Left hindlimb (tissue), 1 donor: ENCODE measurements at regions not wholly inside any gene's neighbourhood (a gene's known extent, or its start where the extent isn't known, plus 50 kb on each side); places are given as distances from the start of the nearest gene placed in this dataset.
"Not testable (repeated sequence)": the region's sequence is repeated elsewhere in the genome, so short reads cannot be mapped to it uniquely, and the experiment has no call there.

ENCODE experiments used
- DNase-seq: peaks from one replicate; pipeline ENCODE4 v3.0.0-alpha.2; 2018

GRCh38 chr6:22751223-22751622 lies 181.9 kb downstream of the HDGFL1 start:
- no peak for DNase-seq

GRCh38 chr6:22752522-22752921 lies 183.2 kb downstream of the HDGFL1 start:
- DNase-seq: no peak

- no peak for DNase-seq
These were observed 184.7 kb downstream of the HDGFL1 start for GRCh38 chr6:22754061-22754460.

- no peak for DNase-seq
These were observed 186.2 kb downstream of the HDGFL1 start for GRCh38 chr6:22755605-22756004.

- DNase-seq: no peak
These were observed 187.0 kb downstream of the HDGFL1 start for GRCh38 chr6:22756365-22756764.

- DNase-seq: no peak
These were observed 195.1 kb downstream of the HDGFL1 start for GRCh38 chr6:22764496-22764895.

GRCh38 chr6:22765015-22765414 lies 195.6 kb downstream of the HDGFL1 start:
- no peak for DNase-seq

GRCh38 chr6:22766979-22767378 lies 197.6 kb downstream of the HDGFL1 start:
- no peak for DNase-seq

- DNase-seq: no peak
These were observed 200.7 kb downstream of the HDGFL1 start for GRCh38 chr6:22770054-22770453.

GRCh38 chr6:22774129-22774528 lies 204.8 kb downstream of the HDGFL1 start:
- DNase-seq: no peak

GRCh38 chr6:22778438-22778837 lies 209.1 kb downstream of the HDGFL1 start:
- DNase-seq: not testable (repeated sequence)

GRCh38 chr6:22779062-22779461 lies 209.7 kb downstream of the HDGFL1 start:
- no peak for DNase-seq

GRCh38 chr6:22783931-22784330 lies 214.6 kb downstream of the HDGFL1 start:
- no peak for DNase-seq

GRCh38 chr6:22784601-22785410 lies 215.4 kb downstream of the HDGFL1 start:
- peak; percentile 81 for DNase-seq

GRCh38 chr6:22788038-22788437 lies 218.7 kb downstream of the HDGFL1 start:
- no peak for DNase-seq

- no peak for DNase-seq
These were observed 219.9 kb downstream of the HDGFL1 start for GRCh38 chr6:22789315-22789714.

- no peak for DNase-seq
These were observed 225.5 kb downstream of the HDGFL1 start for GRCh38 chr6:22794844-22795243.

- DNase-seq: no peak
These were observed 231.1 kb downstream of the HDGFL1 start for GRCh38 chr6:22800451-22800850.

- no peak for DNase-seq
These were observed 232.5 kb downstream of the HDGFL1 start for GRCh38 chr6:22801831-22802230.

- DNase-seq: no peak
These were observed 235.4 kb downstream of the HDGFL1 start for GRCh38 chr6:22804620-22805261.

GRCh38 chr6:22807261-22807660 lies 237.9 kb downstream of the HDGFL1 start:
- DNase-seq: no peak

GRCh38 chr6:22807818-22808217 lies 238.5 kb downstream of the HDGFL1 start:
- DNase-seq: no peak

GRCh38 chr6:22808466-22808865 lies 239.1 kb downstream of the HDGFL1 start:
- no peak for DNase-seq

- no peak for DNase-seq
These were observed 240.0 kb downstream of the HDGFL1 start for GRCh38 chr6:22809370-22809769.

GRCh38 chr6:22819209-22819608 lies 249.8 kb downstream of the HDGFL1 start:
- DNase-seq: no peak
